Erythroblast (primary cell): ENCODE measurements at regions not wholly inside any gene's neighbourhood (a gene's known extent, or its start where the extent isn't known, plus 50 kb on each side); places are given as distances from the start of the nearest gene placed in this dataset.

Experiments
- GATA1 ChIP-seq: IDR thresholded peaks from 2 replicates; pipeline ENCODE4 v1.6.1; 2011; ENCODE audit warnings: low read depth, mild to moderate bottlenecking, control low read depth, low read length, moderate library complexity
- POLR2A ChIP-seq: IDR thresholded peaks from 2 replicates; pipeline ENCODE4 v1.6.1; 2011; ENCODE audit warnings: mild to moderate bottlenecking, low read length

DNA sequence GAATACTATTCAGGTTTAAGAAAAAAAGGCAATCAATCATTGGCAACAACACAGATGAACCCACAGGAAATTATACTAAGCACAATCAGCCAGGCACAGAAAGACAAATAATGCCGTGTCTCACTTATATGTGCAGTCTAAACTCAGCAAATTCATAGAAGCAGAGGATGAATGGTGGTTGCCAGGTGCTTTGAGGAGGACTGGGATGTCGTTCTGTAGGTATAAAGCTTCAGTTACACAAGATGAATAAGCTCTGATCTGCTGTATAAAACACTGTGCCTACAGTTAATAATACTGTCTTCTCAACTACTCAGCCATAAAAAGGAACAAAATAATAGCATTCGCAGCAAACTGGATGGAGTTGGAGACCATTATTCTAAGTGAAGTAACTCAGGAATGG lies 324.8 kb upstream of the HSFY2 start:
- TF ChIP-seq POLR2A = no peak
- TF ChIP-seq GATA1 = no peak
